ENCODE measurements at regions not wholly inside any gene's neighbourhood (a gene's known extent, or its start where the extent isn't known, plus 50 kb on each side); places are given as distances from the start of the nearest gene placed in this dataset.

- H3K4me1 Mint-ChIP-seq (ENCODE audit: low read depth): no peaks in the 10 kb centered on the region
- peaks cover 23% of the 10 kb centered on the region for H3K27me3 Mint-ChIP-seq
- H3K27ac Mint-ChIP-seq: no peak overlapping the region
- H3K9me3 Mint-ChIP-seq: no peaks in the 10 kb centered on the region
- H3K4me3 Mint-ChIP-seq: no peak overlapping the region
- DNase-seq: no peak
- H3K36me3 Mint-ChIP-seq (ENCODE audit: low read depth): no peaks in the 10 kb centered on the region
Measured at GRCh38 chr1:5748286-5749225, 243.7 kb downstream of the NPHP4 start.

- DNase-seq: peak; percentile 16
- no peaks in the 10 kb centered on the region for H3K9me3 Mint-ChIP-seq
Measured at GRCh38 chr1:5747426-5748285, 244.6 kb downstream of the NPHP4 start.

GRCh38 chr1:5746611-5747425 is 245.4 kb downstream of the NPHP4 start:
- Mint-ChIP-seq H3K27ac (no peak overlapping the region), H3K27me3 (peaks cover 23% of the 10 kb centered on the region), H3K9me3 (no peaks in the 10 kb centered on the region), H3K36me3 (ENCODE audit: low read depth) (no peaks in the 10 kb centered on the region), H3K4me3 (no peak overlapping the region), H3K4me1 (ENCODE audit: low read depth) (no peaks in the 10 kb centered on the region)
- DNase-seq: peak; percentile 13

More at GRCh38 chr1:5747426-5748285, 244.6 kb downstream of the NPHP4 start:
- Mint-ChIP-seq H3K4me1 (ENCODE audit: low read depth) (no peaks in the 10 kb centered on the region), H3K36me3 (ENCODE audit: low read depth) (no peaks in the 10 kb centered on the region), H3K4me3 (no peak overlapping the region), H3K27me3 (peaks cover 23% of the 10 kb centered on the region), H3K27ac (no peak overlapping the region)

GRCh38 chr1:5745800-5746610 is 246.2 kb downstream of the NPHP4 start:
- DNase-seq: peak; percentile 69
- Mint-ChIP-seq H3K36me3 (ENCODE audit: low read depth) (no peaks in the 10 kb centered on the region), H3K27me3 (peaks cover 23% of the 10 kb centered on the region), H3K4me3 (no peak overlapping the region), H3K4me1 (ENCODE audit: low read depth) (no peaks in the 10 kb centered on the region), H3K9me3 (no peaks in the 10 kb centered on the region), H3K27ac (no peak overlapping the region)

- Mint-ChIP-seq H3K27me3 (peaks cover 23% of the 10 kb centered on the region), H3K9me3 (no peaks in the 10 kb centered on the region), H3K27ac (no peak overlapping the region), H3K36me3 (ENCODE audit: low read depth) (no peaks in the 10 kb centered on the region), H3K4me1 (ENCODE audit: low read depth) (peaks cover 3% of the 10 kb centered on the region), H3K4me3 (no peak overlapping the region)
- DNase-seq: peak; percentile 15
Measured at GRCh38 chr1:5744911-5745799, 247.1 kb downstream of the NPHP4 start.

GRCh38 chr1:5744341-5744740 is 247.9 kb downstream of the NPHP4 start:
- no peaks in the 10 kb centered on the region for H3K36me3 Mint-ChIP-seq (ENCODE audit: low read depth)
- DNase-seq: no peak
- H3K4me3 Mint-ChIP-seq: no peak overlapping the region
- peaks cover 28% of the 10 kb centered on the region for H3K27me3 Mint-ChIP-seq
- H3K9me3 Mint-ChIP-seq: no peaks in the 10 kb centered on the region
- H3K4me1 Mint-ChIP-seq (ENCODE audit: low read depth): peaks cover 11% of the 10 kb centered on the region
- H3K27ac Mint-ChIP-seq: no peak overlapping the region

GRCh38 chr1:5743435-5744095 is 248.7 kb downstream of the NPHP4 start:
- no peak overlapping the region for H3K4me3 Mint-ChIP-seq

GRCh38 chr1:5742801-5743200 is 249.4 kb downstream of the NPHP4 start:
- Mint-ChIP-seq H3K27me3 (peaks cover 34% of the 10 kb centered on the region), H3K4me1 (ENCODE audit: low read depth) (peaks cover 12% of the 10 kb centered on the region), H3K9me3 (no peaks in the 10 kb centered on the region), H3K36me3 (ENCODE audit: low read depth) (no peaks in the 10 kb centered on the region), H3K27ac (no peak overlapping the region), H3K4me3 (no peak overlapping the region)
- peak; percentile 8 for DNase-seq

More at GRCh38 chr1:5743435-5744095, 248.7 kb downstream of the NPHP4 start:
- peak; percentile 11 for DNase-seq
- no peak overlapping the region for H3K27ac Mint-ChIP-seq
- no peaks in the 10 kb centered on the region for H3K9me3 Mint-ChIP-seq
- H3K36me3 Mint-ChIP-seq (ENCODE audit: low read depth): no peaks in the 10 kb centered on the region
- H3K27me3 Mint-ChIP-seq: peaks cover 33% of the 10 kb centered on the region
- H3K4me1 Mint-ChIP-seq (ENCODE audit: low read depth): peaks cover 12% of the 10 kb centered on the region

- Mint-ChIP-seq H3K4me3 (no peak overlapping the region), H3K27me3 (peaks cover 33% of the 10 kb centered on the region), H3K27ac (no peak overlapping the region), H3K36me3 (ENCODE audit: low read depth) (no peaks in the 10 kb centered on the region), H3K4me1 (ENCODE audit: low read depth) (peaks cover 12% of the 10 kb centered on the region), H3K9me3 (no peaks in the 10 kb centered on the region)
- DNase-seq: no peak
Measured at GRCh38 chr1:5742032-5742431, 250.2 kb downstream of the NPHP4 start.

- Mint-ChIP-seq H3K4me3 (no peak overlapping the region), H3K27me3 (peaks cover 27% of the 10 kb centered on the region), H3K4me1 (ENCODE audit: low read depth) (peaks cover 12% of the 10 kb centered on the region), H3K36me3 (ENCODE audit: low read depth) (no peaks in the 10 kb centered on the region), H3K9me3 (no peaks in the 10 kb centered on the region), H3K27ac (no peak overlapping the region)
- DNase-seq: no peak
Measured at GRCh38 chr1:5740865-5741860, 251.1 kb downstream of the NPHP4 start.

- Mint-ChIP-seq H3K36me3 (ENCODE audit: low read depth) (no peaks in the 10 kb centered on the region), H3K9me3 (no peaks in the 10 kb centered on the region), H3K4me3 (no peak overlapping the region), H3K4me1 (ENCODE audit: low read depth) (peaks cover 12% of the 10 kb centered on the region), H3K27ac (no peak overlapping the region), H3K27me3 (peaks cover 23% of the 10 kb centered on the region)
- DNase-seq: no peak
Measured at GRCh38 chr1:5740450-5740849, 251.8 kb downstream of the NPHP4 start.

Measured in activated T-cell treated with anti-CD3 and anti-CD28 coated beads, Interleukin-2, amount 50 U/mL, for 24 hours (primary cell).